Brain microvascular endothelial cell (primary cell): ENCODE measurements at regions not wholly inside any gene's neighbourhood (a gene's known extent, or its start where the extent isn't known, plus 50 kb on each side); places are given as distances from the start of the nearest gene placed in this dataset.
"Not testable (repeated sequence)": the region's sequence is repeated elsewhere in the genome, so short reads cannot be mapped to it uniquely, and the experiment has no call there.

Source experiments
- DNase-seq: peaks from one replicate; pipeline ENCODE4 v3.0.0-alpha.2; 2020
- H3K27ac ChIP-seq: fragments of 250-450 bp; sonication (Bioruptor Pico); 2 replicates; pipeline ENCODE4 v1.5.1; 2020; ENCODE audit warnings: mild to moderate bottlenecking, moderate library complexity
- H3K27me3 ChIP-seq: fragments of 250-450 bp; sonication (Bioruptor Pico); replicated peaks from 2 replicates; pipeline ENCODE4 v1.5.1; 2020; ENCODE audit warnings: mild to moderate bottlenecking
- H3K36me3 ChIP-seq: fragments of 250-450 bp; sonication (Bioruptor Pico); replicated peaks from 2 replicates; pipeline ENCODE4 v1.5.1; 2020; ENCODE audit warnings: mild to moderate bottlenecking
- H3K4me3 ChIP-seq: 2 replicates; pipeline ENCODE4 v1.5.1; 2011; ENCODE audit warnings: low read depth, mild to moderate bottlenecking, control low read depth, low read length, moderate library complexity
- in situ Hi-C: cut with HindIII; loops from 2 replicates; pipeline ENCODE4 v1.10.0; 2017; ENCODE audit warnings: low sequenced_read_pairs, low pct_ligation_motif_present
- TF ChIP-seq, protein P1 (sequence below): IDR thresholded peaks from 2 replicates; pipeline ENCODE4 v1.5.1; 2011; ENCODE audit warnings: low read depth, mild to moderate bottlenecking, moderate library complexity, low read length, control low read depth, inconsistent platforms; ENCODE audit errors: missing control alignments

DNA sequence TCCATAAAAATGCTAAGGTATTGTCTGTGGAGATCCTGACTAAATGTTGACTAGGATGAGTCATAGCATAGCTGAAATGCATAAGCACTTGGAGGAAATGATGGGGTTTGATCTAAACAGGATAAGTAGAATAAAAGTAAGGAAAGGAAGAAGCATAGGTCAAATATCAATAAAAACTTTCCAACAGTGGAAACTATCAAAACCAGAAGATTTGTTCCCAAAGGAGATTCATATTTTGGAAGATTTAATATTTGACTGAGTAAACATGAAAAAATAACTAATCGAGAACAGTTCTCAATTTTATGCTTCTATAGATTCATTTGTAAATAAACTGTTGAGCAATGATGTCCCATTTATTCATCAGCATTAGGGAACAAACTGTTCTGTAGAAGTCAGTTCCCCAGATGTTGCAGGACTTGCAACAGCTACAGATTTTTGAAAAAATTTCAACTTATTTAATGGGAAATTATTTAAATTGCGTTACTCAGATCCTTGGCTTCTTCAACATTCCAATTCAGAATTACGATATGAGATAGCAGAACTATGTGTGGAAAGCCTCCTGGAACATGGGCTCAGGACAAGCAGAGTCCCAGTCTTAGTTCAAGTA is 133.7 kb upstream of the TBX18 start:
- TF ChIP-seq, protein P1, sequence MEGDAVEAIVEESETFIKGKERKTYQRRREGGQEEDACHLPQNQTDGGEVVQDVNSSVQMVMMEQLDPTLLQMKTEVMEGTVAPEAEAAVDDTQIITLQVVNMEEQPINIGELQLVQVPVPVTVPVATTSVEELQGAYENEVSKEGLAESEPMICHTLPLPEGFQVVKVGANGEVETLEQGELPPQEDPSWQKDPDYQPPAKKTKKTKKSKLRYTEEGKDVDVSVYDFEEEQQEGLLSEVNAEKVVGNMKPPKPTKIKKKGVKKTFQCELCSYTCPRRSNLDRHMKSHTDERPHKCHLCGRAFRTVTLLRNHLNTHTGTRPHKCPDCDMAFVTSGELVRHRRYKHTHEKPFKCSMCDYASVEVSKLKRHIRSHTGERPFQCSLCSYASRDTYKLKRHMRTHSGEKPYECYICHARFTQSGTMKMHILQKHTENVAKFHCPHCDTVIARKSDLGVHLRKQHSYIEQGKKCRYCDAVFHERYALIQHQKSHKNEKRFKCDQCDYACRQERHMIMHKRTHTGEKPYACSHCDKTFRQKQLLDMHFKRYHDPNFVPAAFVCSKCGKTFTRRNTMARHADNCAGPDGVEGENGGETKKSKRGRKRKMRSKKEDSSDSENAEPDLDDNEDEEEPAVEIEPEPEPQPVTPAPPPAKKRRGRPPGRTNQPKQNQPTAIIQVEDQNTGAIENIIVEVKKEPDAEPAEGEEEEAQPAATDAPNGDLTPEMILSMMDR, result no peak
- H3K4me3 ChIP-seq, result no peak overlapping the region
- in situ Hi-C loops, result no loop called here
- H3K36me3 ChIP-seq, result no peaks in the 10 kb centered on the region
- peak overlapping the region; percentile 59 for H3K27ac ChIP-seq
- no peaks in the 10 kb centered on the region for H3K27me3 ChIP-seq
- peak; percentile 47 for DNase-seq

GRCh38 chr6:84897011-84897410 is 132.6 kb upstream of the TBX18 start:
- no peaks in the 10 kb centered on the region for H3K36me3 ChIP-seq
- no peak overlapping the region for H3K27ac ChIP-seq
- TF ChIP-seq, protein P1, result no peak
- no peak overlapping the region for H3K4me3 ChIP-seq
- H3K27me3 ChIP-seq, result no peaks in the 10 kb centered on the region
- in situ Hi-C loops, result no loop called here
- DNase-seq, result no peak

DNA sequence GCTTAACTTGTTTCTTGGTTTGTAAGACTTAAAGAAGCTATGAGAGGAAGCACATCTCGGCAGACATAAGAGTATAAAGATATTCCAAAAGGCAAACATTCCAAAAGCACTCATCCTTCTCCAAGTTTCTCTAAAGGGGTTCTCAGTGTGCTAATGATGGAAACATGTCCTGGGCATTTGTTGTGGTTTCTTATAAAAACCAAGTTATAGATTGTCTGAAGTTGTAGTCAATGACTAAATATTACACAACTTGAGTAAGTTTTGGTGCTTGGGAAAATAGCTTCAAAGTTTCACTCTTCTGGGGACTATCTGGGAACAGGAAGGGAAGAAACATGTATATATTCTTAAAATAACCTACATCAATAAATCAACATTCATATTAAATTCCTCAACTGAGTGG is 128.3 kb upstream of the TBX18 start:
- DNase-seq, result peak; percentile 70
- Histone ChIP-seq H3K4me3 (no peak overlapping the region), H3K27ac (peak overlapping the region; percentile 93), H3K36me3 (no peaks in the 10 kb centered on the region), H3K27me3 (no peaks in the 10 kb centered on the region)
- in situ Hi-C loops, result no loop called here
- TF ChIP-seq, protein P1, result no peak

GRCh38 chr6:84882768-84883766 is 118.7 kb upstream of the TBX18 start:
- Histone ChIP-seq H3K27me3 (no peaks in the 10 kb centered on the region), H3K27ac (no peak overlapping the region), H3K36me3 (no peaks in the 10 kb centered on the region), H3K4me3 (no peak overlapping the region)
- TF ChIP-seq, protein P1, result no peak
- peak; percentile 58 for DNase-seq
- in situ Hi-C loops, result no loop called here

DNA sequence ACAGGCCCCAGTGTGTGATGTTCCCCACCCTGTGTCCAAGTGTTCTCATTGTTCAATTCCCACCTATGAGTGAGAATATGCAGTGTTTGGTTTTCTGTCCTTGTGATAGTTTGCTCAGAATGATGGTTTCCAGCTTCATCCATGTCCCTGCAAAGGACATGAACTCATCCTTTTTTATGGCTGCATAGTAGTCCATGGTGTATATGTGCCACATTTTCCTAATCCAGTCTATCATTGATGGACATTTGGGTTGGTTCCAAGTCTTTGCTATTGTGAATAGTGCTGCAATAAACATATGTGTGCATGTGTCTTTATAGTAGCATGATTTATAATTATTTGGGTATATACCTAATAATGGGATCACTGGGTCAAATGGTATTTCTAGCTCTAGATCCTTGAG is 115.0 kb upstream of the TBX18 start:
- in situ Hi-C loops, DNase-seq, H3K27me3 ChIP-seq, H3K36me3 ChIP-seq, H3K27ac ChIP-seq, H3K4me3 ChIP-seq: not testable (repeated sequence)

DNA sequence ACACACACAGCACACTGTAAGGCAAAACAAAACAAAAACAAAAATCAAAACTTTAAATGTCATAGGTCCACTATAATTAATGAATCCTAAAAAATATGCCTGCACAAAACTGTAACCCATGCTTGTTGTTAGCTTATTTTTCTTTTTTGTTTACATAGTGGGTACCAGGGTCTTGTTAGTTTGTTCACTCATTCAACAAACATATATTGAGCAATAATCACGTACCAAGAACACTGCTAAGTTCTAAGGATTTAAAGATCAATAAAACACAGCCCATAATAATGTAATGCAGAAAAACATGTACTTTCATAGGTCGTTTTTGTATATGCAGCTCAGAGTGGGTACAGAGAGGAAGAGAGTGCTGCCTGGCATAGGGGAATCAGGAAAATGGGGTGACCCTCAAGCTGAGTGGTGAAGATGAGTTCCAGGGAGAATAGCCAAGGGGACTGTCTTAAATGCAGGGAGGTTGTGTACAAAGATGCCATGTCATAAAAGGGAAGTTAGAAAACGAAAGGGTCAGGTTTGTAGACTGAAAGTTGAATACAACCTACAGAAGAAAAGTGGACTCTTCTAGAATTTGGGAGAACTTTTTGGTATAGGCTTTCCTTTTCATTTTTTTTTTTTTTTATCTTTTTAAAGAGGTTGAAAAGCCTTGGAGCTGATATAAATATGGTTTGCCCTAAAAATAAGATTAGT is 113.3 kb upstream of the TBX18 start:
- no peak overlapping the region for H3K27ac ChIP-seq
- DNase-seq, result no peak
- in situ Hi-C loops, result no loop called here
- no peaks in the 10 kb centered on the region for H3K36me3 ChIP-seq
- no peak overlapping the region for H3K4me3 ChIP-seq
- TF ChIP-seq, protein P1, result no peak
- H3K27me3 ChIP-seq, result no peaks in the 10 kb centered on the region
